PC-9 (cell line): ENCODE measurements at regions not wholly inside any gene's neighbourhood (a gene's known extent, or its start where the extent isn't known, plus 50 kb on each side); places are given as distances from the start of the nearest gene placed in this dataset.

Experiments used
- BruUV-seq: library from RNA; stranded (reverse); fragments of 400-500 nt; replicated peaks from 2 replicates; lab custom pipeline; 2021; lab: Mats Ljungman, UMichigan
- CTCF ChIA-PET: fragments of 300-600 bp; sonication (Branson Sonifier 250); formaldehyde crosslinking; loops from one replicate; lab custom pipeline; 2022; ENCODE audit warnings: antibody characterized with exemption; lab: Charles Lee
- POLR2A ChIA-PET: fragments of 300-600 bp; sonication (Branson Sonifier 250); formaldehyde crosslinking; loops from one replicate; lab custom pipeline; 2022; ENCODE audit warnings: antibody characterized with exemption; ENCODE audit not compliant: unreplicated experiment; lab: Charles Lee
- DNase-seq, 2 experiments: peaks; one replicate each; pipeline versions ENCODE4 v3.0.0 to v3.0.0-alpha.2; 2015 to 2022; ENCODE audit warnings: mixed read lengths in 1 of 2
- H2AFZ ChIP-seq: fragments of 200-600 bp; sonication (generic); 2 replicates; pipeline ENCODE4 v1.8.1; 2017; ENCODE audit warnings: antibody characterized with exemption
- H3F3A ChIP-seq: fragments of 200-600 bp; sonication (generic); 2 replicates; pipeline ENCODE4 v1.8.1; 2017; ENCODE audit warnings: antibody characterized with exemption, mild to moderate bottlenecking, low read depth; ENCODE audit not compliant: insufficient read depth
- H3K27ac ChIP-seq: fragments of 200-600 bp; sonication (generic); 2 replicates; pipeline ENCODE4 v1.6.1; 2016; ENCODE audit warnings: mixed run types
- H3K27me3 ChIP-seq: fragments of 200-600 bp; sonication (generic); 2 replicates; pipeline ENCODE4 v1.6.1; 2016; ENCODE audit warnings: low read depth, mixed run types; ENCODE audit not compliant: insufficient read depth
- H3K36me3 ChIP-seq: fragments of 200-600 bp; sonication (generic); 2 replicates; pipeline ENCODE4 v1.6.1; 2016; ENCODE audit warnings: low read depth, mixed run types
- H3K4me1 ChIP-seq: fragments of 200-600 bp; sonication (generic); replicated peaks from 2 replicates; pipeline ENCODE4 v1.6.1; 2016; ENCODE audit warnings: mixed run types; ENCODE audit not compliant: insufficient read depth
- H3K4me2 ChIP-seq: fragments of 200-600 bp; sonication (generic); 2 replicates; pipeline ENCODE4 v1.6.1; 2017; ENCODE audit warnings: mixed run types
- H3K4me3 ChIP-seq: fragments of 200-600 bp; sonication (generic); 2 replicates; pipeline ENCODE4 v1.6.1; 2016; ENCODE audit warnings: mixed run types
- H3K79me2 ChIP-seq: fragments of 200-600 bp; sonication (generic); 2 replicates; pipeline ENCODE4 v1.6.1; 2017; ENCODE audit warnings: low read depth, mixed run types
- H3K9me2 ChIP-seq: fragments of 200-600 bp; sonication (generic); 2 replicates; pipeline ENCODE4 v1.8.1; 2017; ENCODE audit warnings: mild to moderate bottlenecking; ENCODE audit not compliant: insufficient read depth
- H3K9me3 ChIP-seq: fragments of 200-600 bp; sonication (generic); 2 replicates; pipeline ENCODE4 v1.8.1; 2016; ENCODE audit warnings: low read depth; ENCODE audit not compliant: insufficient read depth
- H4K20me1 ChIP-seq: fragments of 200-600 bp; sonication (generic); 2 replicates; pipeline ENCODE4 v1.8.1; 2017; ENCODE audit not compliant: insufficient read depth
- CTCF ChIP-seq: fragments of 200-600 bp; sonication (generic); conservative IDR thresholded peaks from 2 replicates; pipeline ENCODE4 v1.6.1; 2017; ENCODE audit warnings: mixed run types, antibody characterized with exemption, mild to moderate bottlenecking, moderate library complexity
- EZH2 ChIP-seq: fragments of 200-600 bp; sonication (generic); IDR thresholded peaks from 2 replicates; pipeline ENCODE4 v1.8.0; 2017; ENCODE audit warnings: antibody characterized with exemption, low read depth
- intact Hi-C: fragments of 100-400 bp; cut with micrococcal nuclease; formaldehyde crosslinking; loops from one replicate; pipeline ENCODE4 v1.10.0; 2022; ENCODE audit not compliant: unreplicated experiment

- ChIA-PET CTCF (no interaction called here), POLR2A (no interaction called here)
- H4K20me1 ChIP-seq = no peaks in the 10 kb centered on the region
- H3K4me2 ChIP-seq = no peak overlapping the region
- H3K9me3 ChIP-seq = no peaks in the 10 kb centered on the region
- no peaks in the 10 kb centered on the region for H3K79me2 ChIP-seq
- DNase-seq = no peak
- BruUV-seq = no TSS peak
- H3K27ac ChIP-seq = no peak overlapping the region
- intact Hi-C loops = no loop called here
- H3K36me3 ChIP-seq = no peaks in the 10 kb centered on the region
- no peaks in the 10 kb centered on the region for H3F3A ChIP-seq
- no peaks in the 10 kb centered on the region for H3K27me3 ChIP-seq
- H3K9me2 ChIP-seq = no peaks in the 10 kb centered on the region
- no peak overlapping the region for H2AFZ ChIP-seq
- no peaks in the 10 kb centered on the region for H3K4me1 ChIP-seq
- H3K4me3 ChIP-seq = no peak overlapping the region
- TF ChIP-seq CTCF = no peak
- TF ChIP-seq EZH2 = no peak
Measured at GRCh38 chr9:20226345-20226744, 396.0 kb downstream of the MLLT3 start.

GRCh38 chr9:20225826-20226225, 396.5 kb downstream of the MLLT3 start:
- no peak overlapping the region for H2AFZ ChIP-seq
- H3K36me3 ChIP-seq = no peaks in the 10 kb centered on the region
- no peaks in the 10 kb centered on the region for H3F3A ChIP-seq
- CTCF ChIA-PET = no interaction called here
- no peaks in the 10 kb centered on the region for H4K20me1 ChIP-seq
- no peaks in the 10 kb centered on the region for H3K27me3 ChIP-seq
- BruUV-seq = no TSS peak
- POLR2A ChIA-PET = no interaction called here
- no peaks in the 10 kb centered on the region for H3K79me2 ChIP-seq
- no peaks in the 10 kb centered on the region for H3K9me3 ChIP-seq
- H3K4me1 ChIP-seq = no peaks in the 10 kb centered on the region
- intact Hi-C loops = no loop called here
- TF ChIP-seq CTCF = no peak
- TF ChIP-seq EZH2 = no peak
- H3K9me2 ChIP-seq = no peaks in the 10 kb centered on the region
- no peak overlapping the region for H3K4me2 ChIP-seq
- H3K4me3 ChIP-seq = no peak overlapping the region
- no peak for DNase-seq
- no peak overlapping the region for H3K27ac ChIP-seq

DNA sequence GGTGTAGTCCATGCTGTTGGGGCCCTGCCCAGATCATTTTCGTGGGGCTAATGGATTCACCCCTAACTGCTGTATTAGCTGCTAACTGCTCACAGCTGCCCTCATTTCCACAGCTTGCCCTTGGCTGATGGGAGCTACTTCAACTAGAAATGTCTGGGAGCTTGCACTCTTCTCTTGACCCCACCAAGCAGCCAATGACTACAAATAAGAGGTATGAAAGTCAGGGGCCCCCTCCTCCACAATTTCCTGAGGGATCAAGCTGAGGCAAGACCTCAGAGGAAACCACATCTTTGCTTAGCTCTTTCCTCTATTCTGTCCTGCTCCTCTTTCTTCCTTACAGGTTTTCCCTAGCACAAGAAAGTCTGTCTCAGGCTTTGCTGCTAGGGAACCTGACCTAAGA, 397.5 kb downstream of the MLLT3 start:
- Histone ChIP-seq H3K4me1 (no peaks in the 10 kb centered on the region), H3K36me3 (no peaks in the 10 kb centered on the region), H3K4me2 (no peak overlapping the region), H3K4me3 (no peak overlapping the region), H3K27me3 (no peaks in the 10 kb centered on the region), H3K9me2 (no peaks in the 10 kb centered on the region), H2AFZ (no peak overlapping the region), H3F3A (no peaks in the 10 kb centered on the region), H4K20me1 (no peaks in the 10 kb centered on the region), H3K27ac (no peak overlapping the region), H3K9me3 (no peaks in the 10 kb centered on the region), H3K79me2 (no peaks in the 10 kb centered on the region)
- no TSS peak for BruUV-seq
- POLR2A ChIA-PET = no interaction called here
- CTCF ChIA-PET = interaction anchor here (0.6 kb wide), 1 partner anchor 97 kb away, joined by 11 read pairs; no protein-coding TSS in a partner anchor
- intact Hi-C loops = no loop called here
- TF ChIP-seq CTCF (no peak), EZH2 (no peak)
- no peak for DNase-seq
